ENCODE measurements at regions not wholly inside any gene's neighbourhood (a gene's known extent, or its start where the extent isn't known, plus 50 kb on each side); places are given as distances from the start of the nearest gene placed in this dataset.
A peak's percentile ranks its signal among the peaks of the same experiment; 100 is the strongest.

DNA sequence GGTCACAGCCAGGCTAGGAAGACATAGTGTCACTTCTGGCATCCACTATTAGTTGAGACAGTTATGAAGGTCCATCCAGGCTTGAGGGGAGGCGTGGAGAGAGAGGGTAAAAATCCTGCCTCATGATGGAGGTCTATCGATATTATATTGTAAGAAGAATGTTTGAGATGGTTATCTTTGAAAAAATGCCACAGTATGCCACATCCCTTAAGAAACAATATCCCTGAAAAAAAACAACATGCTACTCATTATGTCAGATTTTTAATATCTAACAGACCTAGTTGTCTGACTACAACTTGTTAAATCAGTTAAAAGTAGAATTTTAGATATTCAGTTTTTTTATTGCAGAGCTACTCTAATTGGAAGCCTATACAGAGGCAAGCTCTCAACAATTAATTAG lies 121.7 kb upstream of the SLC5A12 start:
- DNase-seq = no peak
- Mint-ChIP-seq H3K4me3 (no peak overlapping the region), H3K27ac (peak overlapping the region in 1 of 3 experiments; percentile 15; a peak in 1 of 7 replicates), H3K4me1 (peaks cover 3 to 5% of the 10 kb centered on the region in 2 experiments; a peak in 2 of 4 replicates), H3K27me3 (ENCODE audit: low read depth) (no peaks in the 10 kb centered on the region), H3K36me3 (ENCODE audit: insufficient read depth in 1 of 3, low read depth in 3 of 3) (no peaks in the 10 kb centered on the region), H3K9me3 (no peaks in the 10 kb centered on the region)
- H3K4me2 ChIP-seq (ENCODE audit: insufficient read depth, insufficient read length, low read length) = no peak overlapping the region
- no peak overlapping the region for H3K56ac ChIP-seq (ENCODE audit: insufficient read length, low read depth, low read length)
- no peak overlapping the region for H4K91ac ChIP-seq (ENCODE audit: insufficient read length, low read depth, low read length)
- H3K14ac ChIP-seq (ENCODE audit: insufficient read depth, low read length) = no peak overlapping the region
- H4K5ac ChIP-seq (ENCODE audit: insufficient read length, low read depth, low read length) = no peak overlapping the region
- no peak overlapping the region for H4K8ac ChIP-seq (replicated peaks; ENCODE audit: insufficient read length, low read depth, low read length)
- H2AFZ ChIP-seq (ENCODE audit: low read length) = no peak overlapping the region
- H3K23me2 ChIP-seq (ENCODE audit: insufficient read length, low read depth, low read length, poor library complexity, severe bottlenecking) = no peaks in the 10 kb centered on the region
- no peak overlapping the region for H2BK15ac ChIP-seq (ENCODE audit: low read depth, low read length)
- no peaks in the 10 kb centered on the region for H3K79me1 ChIP-seq (ENCODE audit: insufficient read depth, low read depth, low read length, poor library complexity, severe bottlenecking)
- no peak overlapping the region for H3K4ac ChIP-seq (ENCODE audit: low read depth, low read length)
- TF ChIP-seq, protein P1, sequence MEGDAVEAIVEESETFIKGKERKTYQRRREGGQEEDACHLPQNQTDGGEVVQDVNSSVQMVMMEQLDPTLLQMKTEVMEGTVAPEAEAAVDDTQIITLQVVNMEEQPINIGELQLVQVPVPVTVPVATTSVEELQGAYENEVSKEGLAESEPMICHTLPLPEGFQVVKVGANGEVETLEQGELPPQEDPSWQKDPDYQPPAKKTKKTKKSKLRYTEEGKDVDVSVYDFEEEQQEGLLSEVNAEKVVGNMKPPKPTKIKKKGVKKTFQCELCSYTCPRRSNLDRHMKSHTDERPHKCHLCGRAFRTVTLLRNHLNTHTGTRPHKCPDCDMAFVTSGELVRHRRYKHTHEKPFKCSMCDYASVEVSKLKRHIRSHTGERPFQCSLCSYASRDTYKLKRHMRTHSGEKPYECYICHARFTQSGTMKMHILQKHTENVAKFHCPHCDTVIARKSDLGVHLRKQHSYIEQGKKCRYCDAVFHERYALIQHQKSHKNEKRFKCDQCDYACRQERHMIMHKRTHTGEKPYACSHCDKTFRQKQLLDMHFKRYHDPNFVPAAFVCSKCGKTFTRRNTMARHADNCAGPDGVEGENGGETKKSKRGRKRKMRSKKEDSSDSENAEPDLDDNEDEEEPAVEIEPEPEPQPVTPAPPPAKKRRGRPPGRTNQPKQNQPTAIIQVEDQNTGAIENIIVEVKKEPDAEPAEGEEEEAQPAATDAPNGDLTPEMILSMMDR (conservative IDR thresholded peaks at IDR 0.05) = no peak
- peaks cover 2% of the 10 kb centered on the region; the same call in 1 of the 2 replicates for H3K4me1 ChIP-seq (ENCODE audit: insufficient read depth, low read length)
- no peaks in the 10 kb centered on the region for H3K9me3 ChIP-seq (ENCODE audit: control insufficient read depth, low read depth, low read length)
- H3T11ph ChIP-seq (ENCODE audit: low read length) = no peak overlapping the region
- H2BK120ac ChIP-seq (ENCODE audit: low read depth, low read length, poor library complexity, severe bottlenecking) = no peak overlapping the region
- no peak overlapping the region for H2BK5ac ChIP-seq (ENCODE audit: insufficient read length, low read length)
- H3K79me2 ChIP-seq (ENCODE audit: insufficient read depth, low read length) = no peaks in the 10 kb centered on the region
- no peaks in the 10 kb centered on the region for H3K27me3 ChIP-seq (ENCODE audit: insufficient read depth, low read length)
- no peak overlapping the region for H2BK20ac ChIP-seq (ENCODE audit: low read depth, low read length, poor library complexity, severe bottlenecking)
- no peak overlapping the region for H3K18ac ChIP-seq (ENCODE audit: insufficient read length, low read depth, low read length)
- WGBS (ENCODE audit: extremely low coverage, insufficient read length, low lambda C conversion rate) = no CpG with 5 or more reads among the region's 2 CpGs
- H4K20me1 ChIP-seq (ENCODE audit: control insufficient read depth, insufficient read depth, insufficient read length) = no peaks in the 10 kb centered on the region
- no peak overlapping the region for H3K9ac ChIP-seq (ENCODE audit: extremely low read depth, insufficient read length, low read length)
- no peak overlapping the region for H2BK12ac ChIP-seq (ENCODE audit: insufficient read length, low read depth, low read length)
- no peak overlapping the region for H3K23ac ChIP-seq (ENCODE audit: insufficient read length, low read depth, low read length)
- H2AK5ac ChIP-seq (ENCODE audit: insufficient read length, low read length) = no peak overlapping the region
- H3K27ac ChIP-seq (ENCODE audit: insufficient read length, low read depth, low read length) = no peak overlapping the region
